LNCaP clone FGC (cell line): ENCODE measurements at regions not wholly inside any gene's neighbourhood (a gene's known extent, or its start where the extent isn't known, plus 50 kb on each side); places are given as distances from the start of the nearest gene placed in this dataset.

Experiments
- DNase-seq: peaks from one replicate; pipeline ENCODE4 v3.0.0-alpha.2; 2011; ENCODE audit warnings: low read depth
- H3K4me3 ChIP-seq: 2 replicates; pipeline ENCODE4 v1.5.1; 2011; ENCODE audit warnings: mild to moderate bottlenecking, low read depth, low read length, control low read depth
- CTCF ChIP-seq: IDR thresholded peaks from 2 replicates; pipeline ENCODE4 v1.5.1; 2012; ENCODE audit warnings: mild to moderate bottlenecking; ENCODE audit not compliant: control insufficient read depth, insufficient read depth; ENCODE audit errors: extremely low read depth

- no peak for DNase-seq
- TF ChIP-seq CTCF = no peak
- H3K4me3 ChIP-seq = no peak overlapping the region
Measured at GRCh38 chr1:218078916-218079315, 206.2 kb upstream of the RRP15 start.

GRCh38 chr1:218079347-218079746 is 205.7 kb upstream of the RRP15 start:
- TF ChIP-seq CTCF = no peak
- H3K4me3 ChIP-seq = no peak overlapping the region
- no peak for DNase-seq

GRCh38 chr1:218079820-218080219 is 205.3 kb upstream of the RRP15 start:
- DNase-seq = no peak
- H3K4me3 ChIP-seq = no peak overlapping the region
- TF ChIP-seq CTCF = no peak

- no peak for TF ChIP-seq CTCF
- no peak overlapping the region for H3K4me3 ChIP-seq
- DNase-seq = no peak
Measured at GRCh38 chr1:218080863-218081262, 204.2 kb upstream of the RRP15 start.

- H3K4me3 ChIP-seq = no peak overlapping the region
- DNase-seq = no peak
- no peak for TF ChIP-seq CTCF
Measured at GRCh38 chr1:218081358-218081757, 203.7 kb upstream of the RRP15 start.

GRCh38 chr1:218090459-218090858 is 194.6 kb upstream of the RRP15 start:
- H3K4me3 ChIP-seq = no peak overlapping the region
- no peak for DNase-seq
- TF ChIP-seq CTCF = no peak

GRCh38 chr1:218101409-218101808 is 183.7 kb upstream of the RRP15 start:
- DNase-seq = no peak
- no peak for TF ChIP-seq CTCF
- H3K4me3 ChIP-seq = no peak overlapping the region
